ENCODE measurements at regions not wholly inside any gene's neighbourhood (a gene's known extent, or its start where the extent isn't known, plus 50 kb on each side); places are given as distances from the start of the nearest gene placed in this dataset.

DNA sequence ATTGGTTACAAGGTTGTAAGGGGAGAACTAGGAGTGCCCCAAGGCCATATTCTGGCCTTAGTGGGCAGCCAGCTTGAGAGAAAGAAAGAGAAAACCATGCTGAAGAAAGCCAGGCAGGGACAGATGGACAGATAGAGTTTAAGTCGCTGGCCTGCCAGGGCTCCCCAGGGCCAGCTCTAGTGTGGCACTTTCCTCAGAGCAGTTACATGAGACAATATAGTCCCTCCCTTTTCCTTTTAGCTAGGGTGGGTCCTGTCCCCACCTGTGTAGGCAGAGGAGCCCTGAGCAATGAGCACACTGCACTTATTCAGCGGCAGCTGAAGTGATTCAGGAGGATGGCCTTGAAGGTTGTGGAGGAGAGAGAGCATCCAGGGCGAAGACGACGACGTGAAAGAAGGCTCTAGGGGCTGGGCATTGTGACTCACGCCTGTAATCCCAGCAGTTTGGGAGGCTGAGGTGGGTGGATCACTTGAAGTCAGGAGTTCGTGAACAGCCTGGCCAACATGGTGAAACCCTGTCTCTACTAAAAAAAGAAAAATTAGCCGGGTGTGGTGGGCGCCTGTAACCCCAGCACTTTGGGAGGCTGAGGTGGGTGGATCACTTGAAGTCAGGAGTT, 152.0 kb upstream of the SLC1A4 start:
- Histone ChIP-seq H3K4me3 (ENCODE audit: severe bottlenecking) (no peak overlapping the region), H3K4me1 (ENCODE audit: insufficient read depth, poor library complexity, severe bottlenecking) (peaks cover 23% of the 10 kb centered on the region), H3K27ac (ENCODE audit: poor library complexity, severe bottlenecking) (peak overlapping the region; percentile 90), H3K36me3 (ENCODE audit: low read depth) (no peaks in the 10 kb centered on the region), H3K27me3 (ENCODE audit: insufficient read depth, poor library complexity, severe bottlenecking) (no peaks in the 10 kb centered on the region), H3K9me3 (ENCODE audit: severe bottlenecking) (no peaks in the 10 kb centered on the region)
- ATAC-seq (ENCODE audit: low read depth) (peak; percentile 20; the same call in 2 of the 3 replicates), DNase-seq (ENCODE audit: low spot score) (no peak)
- TF ChIP-seq, protein P1, sequence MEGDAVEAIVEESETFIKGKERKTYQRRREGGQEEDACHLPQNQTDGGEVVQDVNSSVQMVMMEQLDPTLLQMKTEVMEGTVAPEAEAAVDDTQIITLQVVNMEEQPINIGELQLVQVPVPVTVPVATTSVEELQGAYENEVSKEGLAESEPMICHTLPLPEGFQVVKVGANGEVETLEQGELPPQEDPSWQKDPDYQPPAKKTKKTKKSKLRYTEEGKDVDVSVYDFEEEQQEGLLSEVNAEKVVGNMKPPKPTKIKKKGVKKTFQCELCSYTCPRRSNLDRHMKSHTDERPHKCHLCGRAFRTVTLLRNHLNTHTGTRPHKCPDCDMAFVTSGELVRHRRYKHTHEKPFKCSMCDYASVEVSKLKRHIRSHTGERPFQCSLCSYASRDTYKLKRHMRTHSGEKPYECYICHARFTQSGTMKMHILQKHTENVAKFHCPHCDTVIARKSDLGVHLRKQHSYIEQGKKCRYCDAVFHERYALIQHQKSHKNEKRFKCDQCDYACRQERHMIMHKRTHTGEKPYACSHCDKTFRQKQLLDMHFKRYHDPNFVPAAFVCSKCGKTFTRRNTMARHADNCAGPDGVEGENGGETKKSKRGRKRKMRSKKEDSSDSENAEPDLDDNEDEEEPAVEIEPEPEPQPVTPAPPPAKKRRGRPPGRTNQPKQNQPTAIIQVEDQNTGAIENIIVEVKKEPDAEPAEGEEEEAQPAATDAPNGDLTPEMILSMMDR (IDR thresholded peaks at IDR 0.05; ENCODE audit: poor library complexity, severe bottlenecking) = no peak

DNA sequence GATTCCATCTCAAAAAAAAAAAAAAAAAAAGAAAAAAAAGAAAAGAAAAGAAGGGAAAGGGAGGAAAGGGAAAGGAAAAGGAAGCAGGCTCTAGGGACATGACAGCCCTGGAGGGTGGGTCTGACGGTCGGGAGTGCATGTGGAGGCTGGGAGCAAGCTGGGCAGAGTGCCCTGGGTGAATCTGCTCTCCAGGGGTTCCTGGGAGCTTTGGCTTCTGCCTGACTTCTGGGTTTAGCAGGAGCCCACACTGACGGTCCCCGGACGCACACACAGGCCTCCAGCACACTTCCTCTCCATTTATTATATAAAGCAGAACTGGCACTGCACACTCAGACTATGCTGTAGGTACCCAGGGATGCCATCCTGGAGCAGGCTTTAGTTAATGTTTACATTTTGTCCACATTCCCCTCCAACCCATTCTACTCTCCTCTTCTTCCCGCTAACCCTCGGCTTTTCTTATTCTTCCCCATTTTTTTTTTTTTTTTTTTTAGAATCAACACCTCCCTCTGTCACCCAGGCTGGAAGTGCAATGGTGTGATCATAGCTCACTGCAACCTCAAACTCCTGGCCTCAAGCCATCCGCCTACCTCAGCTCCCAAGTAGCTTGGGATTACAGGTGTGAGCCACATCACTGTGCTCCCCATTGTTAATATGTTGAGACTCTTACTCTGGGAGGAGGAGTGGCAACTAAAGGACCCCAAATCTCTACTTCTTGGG, 151.1 kb upstream of the SLC1A4 start:
- no peak for DNase-seq (ENCODE audit: low spot score)
- no peaks in the 10 kb centered on the region for H3K9me3 ChIP-seq (ENCODE audit: severe bottlenecking)
- no peak overlapping the region for H3K4me3 ChIP-seq (ENCODE audit: severe bottlenecking)
- peak; percentile 58 for ATAC-seq (ENCODE audit: low read depth)
- H3K36me3 ChIP-seq (ENCODE audit: low read depth) = no peaks in the 10 kb centered on the region
- H3K27ac ChIP-seq (ENCODE audit: poor library complexity, severe bottlenecking) = peak overlapping the region; percentile 90
- TF ChIP-seq, protein P1 (IDR thresholded peaks at IDR 0.05; ENCODE audit: poor library complexity, severe bottlenecking) = no peak
- H3K27me3 ChIP-seq (ENCODE audit: insufficient read depth, poor library complexity, severe bottlenecking) = no peaks in the 10 kb centered on the region
- peaks cover 20% of the 10 kb centered on the region for H3K4me1 ChIP-seq (ENCODE audit: insufficient read depth, poor library complexity, severe bottlenecking)

DNA sequence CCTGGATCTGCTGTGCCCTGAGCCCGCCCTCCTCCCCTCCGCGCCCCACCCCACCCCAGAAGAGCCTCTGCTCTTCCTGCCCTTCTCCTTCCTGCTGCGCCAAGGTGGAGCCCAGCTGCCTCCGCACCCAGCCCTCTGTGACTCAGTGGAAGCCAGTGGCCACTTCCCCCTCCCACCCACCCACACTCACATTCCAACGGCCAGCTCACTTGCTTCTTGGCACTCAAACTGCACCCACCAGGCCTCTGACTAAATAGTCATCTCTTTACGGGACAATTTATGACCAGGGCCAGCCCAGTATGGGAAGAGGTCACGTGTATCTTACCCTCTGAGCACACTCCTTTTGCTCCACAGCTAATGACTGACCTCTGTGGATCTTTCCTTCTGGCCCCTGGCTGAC, 150.4 kb upstream of the SLC1A4 start:
- H3K27ac ChIP-seq (ENCODE audit: poor library complexity, severe bottlenecking) = peak overlapping the region; percentile 90
- H3K4me1 ChIP-seq (ENCODE audit: insufficient read depth, poor library complexity, severe bottlenecking) = peaks cover 20% of the 10 kb centered on the region
- TF ChIP-seq, protein P1 (IDR thresholded peaks at IDR 0.05; ENCODE audit: poor library complexity, severe bottlenecking) = no peak
- H3K4me3 ChIP-seq (ENCODE audit: severe bottlenecking) = no peak overlapping the region
- ATAC-seq (ENCODE audit: low read depth) = peak; percentile 86
- H3K9me3 ChIP-seq (ENCODE audit: severe bottlenecking) = no peaks in the 10 kb centered on the region
- peak; percentile 94 for DNase-seq (ENCODE audit: low spot score)
- H3K27me3 ChIP-seq (ENCODE audit: insufficient read depth, poor library complexity, severe bottlenecking) = no peaks in the 10 kb centered on the region
- no peaks in the 10 kb centered on the region for H3K36me3 ChIP-seq (ENCODE audit: low read depth)

DNA sequence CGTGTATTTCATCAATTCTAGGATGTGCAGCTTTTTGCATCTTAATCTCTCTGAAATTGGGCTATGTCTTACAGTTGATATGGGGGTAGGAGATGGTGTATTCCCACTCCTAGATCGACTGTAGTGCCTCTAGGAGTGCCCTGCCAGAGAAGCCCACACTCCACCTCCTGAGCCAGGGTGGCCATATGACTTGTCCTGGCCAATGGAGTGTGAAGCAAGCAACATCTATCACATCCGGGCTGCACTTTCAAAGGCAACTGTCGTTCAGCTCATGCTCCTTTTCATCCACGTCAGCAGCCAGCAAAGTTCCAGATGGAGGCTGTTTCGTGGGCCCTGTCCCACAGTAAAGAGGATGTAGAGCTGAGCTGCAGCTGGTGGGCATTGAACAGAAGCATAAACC, 149.4 kb upstream of the SLC1A4 start:
- no peaks in the 10 kb centered on the region for H3K9me3 ChIP-seq (ENCODE audit: severe bottlenecking)
- H3K27ac ChIP-seq (ENCODE audit: poor library complexity, severe bottlenecking) = peak overlapping the region; percentile 90
- H3K4me1 ChIP-seq (ENCODE audit: insufficient read depth, poor library complexity, severe bottlenecking) = peaks cover 20% of the 10 kb centered on the region
- H3K36me3 ChIP-seq (ENCODE audit: low read depth) = no peaks in the 10 kb centered on the region
- no peaks in the 10 kb centered on the region for H3K27me3 ChIP-seq (ENCODE audit: insufficient read depth, poor library complexity, severe bottlenecking)
- H3K4me3 ChIP-seq (ENCODE audit: severe bottlenecking) = no peak overlapping the region
- TF ChIP-seq, protein P1 (IDR thresholded peaks at IDR 0.05; ENCODE audit: poor library complexity, severe bottlenecking) = no peak
- ATAC-seq (ENCODE audit: low read depth) = no peak
- DNase-seq (ENCODE audit: low spot score) = no peak

DNA sequence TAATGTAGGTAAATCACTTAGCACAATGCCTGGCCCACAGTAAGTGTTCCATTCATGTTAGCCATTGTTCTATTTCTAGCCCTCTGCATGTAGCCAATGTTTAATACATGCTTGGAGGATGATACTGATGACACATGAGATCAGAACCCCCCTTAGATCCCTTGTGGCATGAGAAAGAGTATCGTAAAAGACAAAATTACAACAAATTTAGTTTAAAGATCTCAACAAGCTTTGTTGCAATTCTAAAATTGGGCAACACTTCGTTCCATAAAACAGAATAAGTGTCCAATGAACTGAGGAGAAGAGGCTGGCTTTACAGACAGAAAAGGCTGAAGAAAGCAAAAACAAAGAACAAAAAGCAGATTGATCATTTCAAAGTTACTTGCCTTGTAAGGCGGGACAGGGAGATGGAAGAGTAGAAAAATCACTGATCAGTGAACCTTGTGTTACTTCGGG, 148.7 kb upstream of the SLC1A4 start:
- no peak overlapping the region for H3K4me3 ChIP-seq (ENCODE audit: severe bottlenecking)
- no peaks in the 10 kb centered on the region for H3K36me3 ChIP-seq (ENCODE audit: low read depth)
- peak overlapping the region; percentile 90 for H3K27ac ChIP-seq (ENCODE audit: poor library complexity, severe bottlenecking)
- H3K9me3 ChIP-seq (ENCODE audit: severe bottlenecking) = no peaks in the 10 kb centered on the region
- peaks cover 20% of the 10 kb centered on the region for H3K4me1 ChIP-seq (ENCODE audit: insufficient read depth, poor library complexity, severe bottlenecking)
- no peaks in the 10 kb centered on the region for H3K27me3 ChIP-seq (ENCODE audit: insufficient read depth, poor library complexity, severe bottlenecking)
- DNase-seq (ENCODE audit: low spot score) (no peak), ATAC-seq (ENCODE audit: low read depth) (no peak)
- TF ChIP-seq, protein P1 (IDR thresholded peaks at IDR 0.05; ENCODE audit: poor library complexity, severe bottlenecking) = no peak
